IPS DF 19.7 (cell line): ENCODE measurements at regions not wholly inside any gene's neighbourhood (a gene's known extent, or its start where the extent isn't known, plus 50 kb on each side); places are given as distances from the start of the nearest gene placed in this dataset.
"Not testable (repeated sequence)": the region's sequence is repeated elsewhere in the genome, so short reads cannot be mapped to it uniquely, and the experiment has no call there.

Experiments used
- DNase-seq: peaks from one replicate; pipeline ENCODE4 v3.0.0-alpha.2; 2013; ENCODE audit warnings: low read depth, low spot score

- DNase-seq: no peak
Observed at GRCh38 chr4:64729561-64729960, 320.3 kb upstream of the TECRL start.

- DNase-seq: no peak
Observed at GRCh38 chr4:64727960-64728359, 318.7 kb upstream of the TECRL start.

- not testable (repeated sequence) for DNase-seq
Observed at GRCh38 chr4:64727391-64727790, 318.1 kb upstream of the TECRL start.

- no peak for DNase-seq
Observed at GRCh38 chr4:64724689-64725088, 315.4 kb upstream of the TECRL start.

- no peak for DNase-seq
Observed at GRCh38 chr4:64721106-64721505, 311.9 kb upstream of the TECRL start.

- no peak for DNase-seq
Observed at GRCh38 chr4:64718091-64718490, 308.8 kb upstream of the TECRL start.

GRCh38 chr4:64715741-64716140 is 306.5 kb upstream of the TECRL start:
- DNase-seq: no peak

GRCh38 chr4:64713256-64713840 is 304.1 kb upstream of the TECRL start:
- no peak for DNase-seq

- DNase-seq: no peak
Observed at GRCh38 chr4:64712590-64712989, 303.3 kb upstream of the TECRL start.

GRCh38 chr4:64705989-64706388 is 296.7 kb upstream of the TECRL start:
- no peak for DNase-seq

- DNase-seq: no peak
Observed at GRCh38 chr4:64698171-64698570, 288.9 kb upstream of the TECRL start.

GRCh38 chr4:64682946-64683345 is 273.7 kb upstream of the TECRL start:
- no peak for DNase-seq

GRCh38 chr4:64682481-64682880 is 273.2 kb upstream of the TECRL start:
- no peak for DNase-seq

- DNase-seq: not testable (repeated sequence)
Observed at GRCh38 chr4:64673121-64673520, 263.9 kb upstream of the TECRL start.

- no peak for DNase-seq
Observed at GRCh38 chr4:64670647-64671046, 261.4 kb upstream of the TECRL start.

GRCh38 chr4:64643841-64644240 is 234.6 kb upstream of the TECRL start:
- DNase-seq: no peak

- no peak for DNase-seq
Observed at GRCh38 chr4:64642936-64643335, 233.7 kb upstream of the TECRL start.

- DNase-seq: not testable (repeated sequence)
Observed at GRCh38 chr4:64640402-64640801, 231.2 kb upstream of the TECRL start.

- no peak for DNase-seq
Observed at GRCh38 chr4:64625438-64625837, 216.2 kb upstream of the TECRL start.

GRCh38 chr4:64617800-64618199 is 208.6 kb upstream of the TECRL start:
- no peak for DNase-seq

- DNase-seq: no peak
Observed at GRCh38 chr4:64614276-64614675, 205.0 kb upstream of the TECRL start.

- DNase-seq: no peak
Observed at GRCh38 chr4:64613046-64613445, 203.8 kb upstream of the TECRL start.

- no peak for DNase-seq
Observed at GRCh38 chr4:64598066-64598465, 188.8 kb upstream of the TECRL start.

GRCh38 chr4:64594723-64595122 is 185.5 kb upstream of the TECRL start:
- DNase-seq: no peak
